KMS-11 (cell line): ENCODE measurements at regions not wholly inside any gene's neighbourhood (a gene's known extent, or its start where the extent isn't known, plus 50 kb on each side); places are given as distances from the start of the nearest gene placed in this dataset.

ENCODE experiments used
- H2AFZ ChIP-seq: fragments of 200-600 bp; sonication (generic); 2 replicates; pipeline ENCODE4 v1.6.1; 2016; ENCODE audit warnings: antibody characterized with exemption, mixed run types, low read depth
- H3K27ac ChIP-seq: fragments of 200-600 bp; sonication (generic); 2 replicates; pipeline ENCODE4 v1.6.1; 2016; ENCODE audit warnings: mild to moderate bottlenecking, mixed run types
- H3K27me3 ChIP-seq: fragments of 200-600 bp; sonication (generic); 2 replicates; pipeline ENCODE4 v1.6.1; 2017; ENCODE audit warnings: mild to moderate bottlenecking, low read depth, mixed run types, moderate library complexity; ENCODE audit not compliant: insufficient read depth
- H3K36me3 ChIP-seq: fragments of 200-600 bp; sonication (generic); 2 replicates; pipeline ENCODE4 v1.6.1; 2017; ENCODE audit warnings: mild to moderate bottlenecking, mixed run types; ENCODE audit not compliant: insufficient read depth
- H3K4me1 ChIP-seq: fragments of 200-600 bp; sonication (generic); 2 replicates; pipeline ENCODE4 v1.6.1; 2016; ENCODE audit warnings: mild to moderate bottlenecking, low read depth, mixed run types; ENCODE audit not compliant: poor library complexity, severe bottlenecking
- H3K4me2 ChIP-seq: fragments of 200-600 bp; sonication (generic); 2 replicates; pipeline ENCODE4 v1.7.0; 2016; ENCODE audit warnings: mild to moderate bottlenecking, mixed run types
- H3K4me3 ChIP-seq: fragments of 200-600 bp; sonication (generic); IDR thresholded peaks from 2 replicates; pipeline ENCODE4 v1.6.1; 2017; ENCODE audit warnings: low read depth, low read length, mixed read lengths; ENCODE audit not compliant: insufficient read depth
- H3K79me2 ChIP-seq: fragments of 200-600 bp; sonication (generic); 2 replicates; pipeline ENCODE4 v1.6.1; 2016; ENCODE audit warnings: low read depth, mixed run types; ENCODE audit not compliant: insufficient read depth
- H3K9ac ChIP-seq: fragments of 200-600 bp; sonication (generic); 2 replicates; pipeline ENCODE4 v1.6.1; 2016; ENCODE audit warnings: mild to moderate bottlenecking, mixed run types
- H4K20me1 ChIP-seq: fragments of 200-600 bp; sonication (generic); 2 replicates; pipeline ENCODE4 v1.6.1; 2016; ENCODE audit warnings: mild to moderate bottlenecking, mixed run types; ENCODE audit not compliant: insufficient read depth
- TF ChIP-seq, protein P1 (sequence below): fragments of 200-600 bp; sonication (generic); conservative IDR thresholded peaks from 2 replicates; pipeline ENCODE4 v1.6.1; 2017; ENCODE audit warnings: low read depth, mild to moderate bottlenecking, antibody characterized with exemption, low read length, moderate library complexity, mixed read lengths

DNA sequence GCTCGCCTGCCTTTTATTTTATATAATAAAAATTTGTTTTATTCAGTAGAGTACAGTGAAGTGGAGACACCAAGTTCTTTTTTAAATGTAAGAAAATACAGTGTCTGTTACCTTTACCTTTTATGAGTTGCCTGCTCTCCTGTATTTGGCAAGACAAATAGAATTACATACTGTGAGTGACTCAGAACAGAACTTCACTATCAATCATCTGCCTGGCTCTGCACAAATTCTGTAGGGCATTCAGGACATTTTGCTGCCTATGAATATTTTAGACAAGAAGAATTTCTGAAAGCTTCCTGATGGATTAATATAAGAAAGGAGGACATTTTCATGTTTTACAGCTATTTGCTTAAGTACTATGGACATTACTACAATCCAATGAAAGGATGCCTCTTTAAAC is 135.4 kb upstream of the PHF14 start:
- no peak overlapping the region for H3K4me3 ChIP-seq
- H4K20me1 ChIP-seq = no peaks in the 10 kb centered on the region
- no peaks in the 10 kb centered on the region for H3K4me1 ChIP-seq
- no peaks in the 10 kb centered on the region for H3K79me2 ChIP-seq
- H3K27me3 ChIP-seq = no peaks in the 10 kb centered on the region
- no peak overlapping the region for H3K4me2 ChIP-seq
- TF ChIP-seq, protein P1, sequence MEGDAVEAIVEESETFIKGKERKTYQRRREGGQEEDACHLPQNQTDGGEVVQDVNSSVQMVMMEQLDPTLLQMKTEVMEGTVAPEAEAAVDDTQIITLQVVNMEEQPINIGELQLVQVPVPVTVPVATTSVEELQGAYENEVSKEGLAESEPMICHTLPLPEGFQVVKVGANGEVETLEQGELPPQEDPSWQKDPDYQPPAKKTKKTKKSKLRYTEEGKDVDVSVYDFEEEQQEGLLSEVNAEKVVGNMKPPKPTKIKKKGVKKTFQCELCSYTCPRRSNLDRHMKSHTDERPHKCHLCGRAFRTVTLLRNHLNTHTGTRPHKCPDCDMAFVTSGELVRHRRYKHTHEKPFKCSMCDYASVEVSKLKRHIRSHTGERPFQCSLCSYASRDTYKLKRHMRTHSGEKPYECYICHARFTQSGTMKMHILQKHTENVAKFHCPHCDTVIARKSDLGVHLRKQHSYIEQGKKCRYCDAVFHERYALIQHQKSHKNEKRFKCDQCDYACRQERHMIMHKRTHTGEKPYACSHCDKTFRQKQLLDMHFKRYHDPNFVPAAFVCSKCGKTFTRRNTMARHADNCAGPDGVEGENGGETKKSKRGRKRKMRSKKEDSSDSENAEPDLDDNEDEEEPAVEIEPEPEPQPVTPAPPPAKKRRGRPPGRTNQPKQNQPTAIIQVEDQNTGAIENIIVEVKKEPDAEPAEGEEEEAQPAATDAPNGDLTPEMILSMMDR = no peak
- H2AFZ ChIP-seq = no peak overlapping the region
- no peak overlapping the region for H3K27ac ChIP-seq
- H3K9ac ChIP-seq = no peak overlapping the region
- no peaks in the 10 kb centered on the region for H3K36me3 ChIP-seq

DNA sequence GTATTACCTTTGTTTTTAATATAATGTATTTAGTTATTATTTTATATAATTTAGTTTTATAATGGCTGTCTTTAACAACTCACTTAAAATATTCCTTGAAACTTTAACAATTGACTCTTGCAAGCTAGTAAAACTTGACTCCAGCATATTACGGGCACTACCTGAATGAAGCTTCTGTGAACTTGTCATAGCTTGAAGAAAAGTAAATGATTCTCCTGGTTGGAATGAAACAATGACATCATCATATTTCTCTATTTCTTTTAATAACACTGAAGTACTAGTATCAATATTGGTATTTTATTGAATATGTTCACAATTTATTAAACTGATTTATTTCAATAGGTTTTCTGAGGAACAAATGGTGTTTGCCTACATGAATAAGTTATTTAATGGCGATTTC is 128.4 kb upstream of the PHF14 start:
- no peaks in the 10 kb centered on the region for H3K79me2 ChIP-seq
- no peak overlapping the region for H3K4me3 ChIP-seq
- H3K36me3 ChIP-seq = no peaks in the 10 kb centered on the region
- no peak overlapping the region for H3K27ac ChIP-seq
- H3K4me2 ChIP-seq = no peak overlapping the region
- no peak overlapping the region for H2AFZ ChIP-seq
- H4K20me1 ChIP-seq = no peaks in the 10 kb centered on the region
- no peaks in the 10 kb centered on the region for H3K4me1 ChIP-seq
- TF ChIP-seq, protein P1 = no peak
- no peak overlapping the region for H3K9ac ChIP-seq
- H3K27me3 ChIP-seq = no peaks in the 10 kb centered on the region

DNA sequence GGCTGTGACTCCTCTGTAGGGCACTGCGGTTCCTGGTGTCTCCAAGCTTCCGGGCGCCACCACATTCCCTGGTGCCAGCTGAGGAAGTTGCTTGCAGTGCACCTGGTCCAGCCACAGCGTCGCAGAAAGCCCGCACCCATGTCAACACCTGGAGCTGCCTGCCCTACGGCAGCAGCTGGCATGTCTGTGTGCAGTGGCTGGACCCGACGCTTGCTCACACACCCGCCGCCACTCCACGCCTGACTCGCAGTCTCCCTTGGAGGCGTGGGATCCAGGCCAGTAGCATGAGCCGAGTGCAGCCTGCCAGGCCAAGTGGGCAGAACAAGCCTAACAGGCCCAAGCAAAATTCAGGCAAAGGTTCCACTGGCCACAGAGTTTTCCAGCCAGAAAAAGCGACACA is 118.1 kb upstream of the PHF14 start:
- Histone ChIP-seq H3K4me3 (no peak overlapping the region), H3K27me3 (no peaks in the 10 kb centered on the region), H3K4me2 (no peak overlapping the region), H3K36me3 (no peaks in the 10 kb centered on the region), H2AFZ (no peak overlapping the region), H3K27ac (no peak overlapping the region), H3K79me2 (no peaks in the 10 kb centered on the region), H3K9ac (no peak overlapping the region), H4K20me1 (no peaks in the 10 kb centered on the region), H3K4me1 (no peaks in the 10 kb centered on the region)
- TF ChIP-seq, protein P1 = no peak

DNA sequence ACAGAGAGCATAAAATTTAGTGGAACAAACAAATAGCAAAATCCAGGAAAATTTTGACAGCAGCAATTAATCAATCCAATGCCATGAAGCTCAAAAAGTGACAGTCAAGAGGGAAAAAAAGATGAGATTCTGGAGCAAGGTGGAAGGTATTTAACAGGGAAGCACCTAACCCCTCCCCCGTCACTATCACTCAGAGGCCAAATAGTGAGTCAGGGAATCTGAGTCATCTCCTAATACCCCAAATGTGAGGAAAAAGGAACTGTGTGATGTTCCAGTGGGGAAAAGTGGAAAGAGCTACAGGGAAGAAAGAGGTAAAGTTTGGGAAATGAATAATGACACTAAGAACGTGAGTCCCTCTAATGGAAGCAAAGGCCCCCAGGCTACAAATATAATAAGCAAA is 113.2 kb upstream of the PHF14 start:
- H3K36me3 ChIP-seq = no peaks in the 10 kb centered on the region
- H3K79me2 ChIP-seq = no peaks in the 10 kb centered on the region
- H2AFZ ChIP-seq = no peak overlapping the region
- H3K4me2 ChIP-seq = no peak overlapping the region
- H3K4me3 ChIP-seq = no peak overlapping the region
- H3K27ac ChIP-seq = no peak overlapping the region
- no peaks in the 10 kb centered on the region for H3K27me3 ChIP-seq
- H3K4me1 ChIP-seq = no peaks in the 10 kb centered on the region
- H3K9ac ChIP-seq = no peak overlapping the region
- TF ChIP-seq, protein P1 = no peak
- H4K20me1 ChIP-seq = no peaks in the 10 kb centered on the region

DNA sequence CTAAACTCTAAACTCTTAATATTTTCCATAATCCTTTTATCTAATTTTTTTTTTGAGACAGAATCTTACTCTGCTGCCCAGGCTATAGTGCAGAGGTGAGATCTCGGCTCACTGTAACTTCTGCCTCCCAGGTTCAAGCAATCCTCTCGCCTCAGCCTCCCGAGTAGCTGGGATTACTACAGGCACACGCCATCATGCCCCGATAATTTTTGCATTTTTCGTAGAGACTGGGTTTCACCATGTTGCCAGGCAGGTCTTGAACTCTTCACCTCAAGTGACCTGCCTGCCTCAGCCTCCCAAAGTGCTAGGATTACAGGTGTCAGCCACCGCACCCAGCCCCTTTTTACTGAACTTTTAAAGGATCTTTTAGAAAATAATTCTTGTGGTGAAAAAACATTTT is 110.2 kb upstream of the PHF14 start:
- Histone ChIP-seq H3K36me3 (no peaks in the 10 kb centered on the region), H2AFZ (no peak overlapping the region), H3K4me1 (no peaks in the 10 kb centered on the region), H4K20me1 (no peaks in the 10 kb centered on the region), H3K27ac (no peak overlapping the region), H3K4me2 (no peak overlapping the region), H3K79me2 (no peaks in the 10 kb centered on the region), H3K4me3 (no peak overlapping the region), H3K9ac (no peak overlapping the region), H3K27me3 (no peaks in the 10 kb centered on the region)
- TF ChIP-seq, protein P1 = no peak
